Pancreas (tissue), 10 donors: ENCODE measurements at regions not wholly inside any gene's neighbourhood (a gene's known extent, or its start where the extent isn't known, plus 50 kb on each side); places are given as distances from the start of the nearest gene placed in this dataset.

Experiments used
- ATAC-seq, 4 donors: fragments of 200-7000 bp; cut with Tn5 transposase; one replicate each; pipeline versions ENCODE4 v1.8.0 to v1.9.1; 2020; ENCODE audit warnings: mild to moderate bottlenecking in 4 of 4, moderate library complexity in 4 of 4
- DNase-seq, 6 donors: peaks; one replicate each; pipeline ENCODE4 v3.0.0-alpha.2; 2020
- FAIRE-seq: peaks from 2 replicates; lab custom pipeline; 2012; peaks lifted over from hg19 to GRCh38; lab: Jason Lieb, UNC
- H3K27ac ChIP-seq, 4 donors: fragments of 200-600 bp; sonication (generic); 1 replicate in 3 of 4; 2 replicates in 1 of 4; pipeline versions ENCODE4 v1.5.0 to v1.8.0; 2020
- H3K27me3 ChIP-seq, 4 donors: fragments of 200-600 bp; one replicate each; pipeline ENCODE4 v1.8.0; 2021
- H3K36me3 ChIP-seq, 3 donors: fragments of 200-600 bp; sonication (generic) in 1 of 3; one replicate each; pipeline versions ENCODE4 v1.5.0 to v1.8.0; 2020 to 2021
- H3K4me1 ChIP-seq, 3 donors: fragments of 200-600 bp; one replicate each; pipeline ENCODE4 v1.8.0; 2021
- H3K4me3 ChIP-seq, 4 donors: fragments of 200-600 bp; sonication (generic) in 2 of 4; one replicate each; pipeline versions ENCODE4 v1.5.0 to v1.8.0; 2020 to 2021
- H3K9me3 ChIP-seq, 4 donors: fragments of 200-600 bp; one replicate each; pipeline ENCODE4 v1.8.0; 2021
- CTCF ChIP-seq, 4 donors: fragments of 200-600 bp; sonication (generic) in 3 of 4; IDR thresholded peaks; one replicate each; pipeline versions ENCODE4 v1.5.0 to v1.8.0; 2021; ENCODE audit warnings: antibody characterized with exemption in 4 of 4
- WGBS, 2 donors: extraction: QIAGEN DNeasy Blood & Tissue Kit; methylation state at CpG; one replicate each; pipeline ENCODE4 v1.1.7; 2013; 5-methylcytosine and 5-hydroxymethylcytosine counted together
- intact Hi-C, 3 donors: fragments of 100-400 bp; cut with DNase I; formaldehyde crosslinking; loops; one replicate each; pipeline versions ENCODE4 v1.11.1 to v1.14.2; 2022
- donor health status: healthy with polysubstance abuse.
- donor health status: DM: no; HTN: no; CAD: no; lungs with moderate emphysema.
- donor health status: DM: no; HTN: no; CAD: no.
- donor health status: control.
- donor health status: control.
- donor health status: Bipolar disorder and iron deficiency.
- donor health status: DM: yes; HTN: yes; CAD: no.
- donor health status: DM: no; HTN: no; CAD: no.
- donor health status: DM: no; HTN: no; CAD: no.
- donor health status: DM: yes; HTN: yes; CAD: no.

DNA sequence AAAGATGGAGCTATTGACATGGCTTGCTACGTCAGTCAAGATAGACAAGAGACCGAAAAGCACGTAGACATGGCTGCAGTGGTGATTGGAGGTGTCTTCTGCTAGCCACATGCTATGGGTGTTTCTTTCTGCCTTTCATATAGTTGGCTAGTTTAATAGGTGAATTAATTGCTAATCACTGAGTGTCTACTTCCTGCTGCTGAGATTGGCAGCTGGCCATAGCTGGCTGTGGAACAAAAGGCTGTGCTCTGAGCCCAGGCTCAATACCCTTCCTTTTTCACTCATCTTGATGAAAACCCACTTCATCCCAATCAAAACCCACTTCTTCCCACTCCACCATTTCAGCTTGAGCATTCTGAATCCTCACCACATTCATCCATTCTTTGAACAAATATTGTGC is 221.4 kb upstream of the MAF start:
- Histone ChIP-seq H3K4me1 (no peaks in the 10 kb centered on the region), H3K27me3 (no peaks in the 10 kb centered on the region), H3K4me3 (no peak overlapping the region), H3K9me3 (no peaks in the 10 kb centered on the region), H3K27ac (no peak overlapping the region), H3K36me3 (no peaks in the 10 kb centered on the region)
- TF ChIP-seq CTCF (IDR thresholded peaks at IDR 0.05): no peak
- no peak for DNase-seq
- intact Hi-C loops: no loop called here
- no peak for FAIRE-seq
- WGBS, 2 donors: 91 to 100% methylated on average over 3 of the region's 3 CpGs
- no peak for ATAC-seq

- ATAC-seq (no peak), DNase-seq (no peak), FAIRE-seq (no peak)
- Histone ChIP-seq H3K36me3 (no peaks in the 10 kb centered on the region), H3K27ac (no peak overlapping the region), H3K9me3 (no peaks in the 10 kb centered on the region), H3K4me3 (no peak overlapping the region), H3K27me3 (no peaks in the 10 kb centered on the region), H3K4me1 (no peaks in the 10 kb centered on the region)
- intact Hi-C loops: no loop called here
- TF ChIP-seq CTCF (IDR thresholded peaks at IDR 0.05): no peak
- 67 to 70% methylated on average over 4 of the region's 4 CpGs for WGBS, 2 donors
Observed at GRCh38 chr16:79816081-79816497, 215.6 kb upstream of the MAF start.

- Histone ChIP-seq H3K27me3 (no peaks in the 10 kb centered on the region), H3K4me1 (no peaks in the 10 kb centered on the region), H3K9me3 (no peaks in the 10 kb centered on the region), H3K4me3 (no peak overlapping the region), H3K27ac (no peak overlapping the region), H3K36me3 (no peaks in the 10 kb centered on the region)
- ATAC-seq (no peak), FAIRE-seq (no peak), DNase-seq (no peak)
- intact Hi-C loops: no loop called here
- TF ChIP-seq CTCF (IDR thresholded peaks at IDR 0.05): no peak
- WGBS, 2 donors: 62 to 76% methylated on average over 2 of the region's 2 CpGs
Observed at GRCh38 chr16:79815049-79815448, 214.5 kb upstream of the MAF start.

GRCh38 chr16:79814124-79814523 is 213.6 kb upstream of the MAF start:
- FAIRE-seq (no peak), ATAC-seq (no peak), DNase-seq (no peak)
- whole genome bisulfite sequencing, 2 donors: 77 to 79% methylated on average over 2 of the region's 2 CpGs
- no peak overlapping the region for H3K27ac ChIP-seq
- intact Hi-C loops: no loop called here
- H3K9me3 ChIP-seq: no peaks in the 10 kb centered on the region
- no peak overlapping the region for H3K4me3 ChIP-seq
- no peaks in the 10 kb centered on the region for H3K27me3 ChIP-seq
- H3K36me3 ChIP-seq: no peaks in the 10 kb centered on the region
- no peak for TF ChIP-seq CTCF (IDR thresholded peaks at IDR 0.05)
- no peaks in the 10 kb centered on the region for H3K4me1 ChIP-seq

- no peaks in the 10 kb centered on the region for H3K9me3 ChIP-seq
- H3K4me3 ChIP-seq: no peak overlapping the region
- no peak for FAIRE-seq
- no peak overlapping the region for H3K27ac ChIP-seq
- TF ChIP-seq CTCF (IDR thresholded peaks at IDR 0.05): no peak
- intact Hi-C loops: no loop called here
- WGBS, 2 donors: 32 to 33% methylated on average over 2 of the region's 2 CpGs
- H3K4me1 ChIP-seq: no peaks in the 10 kb centered on the region
- no peaks in the 10 kb centered on the region for H3K36me3 ChIP-seq
- DNase-seq: no peak
- H3K27me3 ChIP-seq: no peaks in the 10 kb centered on the region
- no peak for ATAC-seq
Observed at GRCh38 chr16:79811541-79811940, 211.0 kb upstream of the MAF start.
